ENCODE measurements at regions not wholly inside any gene's neighbourhood (a gene's known extent, or its start where the extent isn't known, plus 50 kb on each side); places are given as distances from the start of the nearest gene placed in this dataset.

GRCh38 chr17:13352747-13353415, 248.8 kb downstream of the HS3ST3A1 start:
- Histone ChIP-seq H3K27me3 (ENCODE audit: insufficient read depth, low read depth, severe bottlenecking) (no peaks in the 10 kb centered on the region), H3K36me3 (no peaks in the 10 kb centered on the region), H3K27ac (no peak overlapping the region), H3K9me3 (ENCODE audit: severe bottlenecking) (no peaks in the 10 kb centered on the region), H3K4me3 (ENCODE audit: low read depth, low read length) (no peak overlapping the region)
- TF ChIP-seq, protein P1, sequence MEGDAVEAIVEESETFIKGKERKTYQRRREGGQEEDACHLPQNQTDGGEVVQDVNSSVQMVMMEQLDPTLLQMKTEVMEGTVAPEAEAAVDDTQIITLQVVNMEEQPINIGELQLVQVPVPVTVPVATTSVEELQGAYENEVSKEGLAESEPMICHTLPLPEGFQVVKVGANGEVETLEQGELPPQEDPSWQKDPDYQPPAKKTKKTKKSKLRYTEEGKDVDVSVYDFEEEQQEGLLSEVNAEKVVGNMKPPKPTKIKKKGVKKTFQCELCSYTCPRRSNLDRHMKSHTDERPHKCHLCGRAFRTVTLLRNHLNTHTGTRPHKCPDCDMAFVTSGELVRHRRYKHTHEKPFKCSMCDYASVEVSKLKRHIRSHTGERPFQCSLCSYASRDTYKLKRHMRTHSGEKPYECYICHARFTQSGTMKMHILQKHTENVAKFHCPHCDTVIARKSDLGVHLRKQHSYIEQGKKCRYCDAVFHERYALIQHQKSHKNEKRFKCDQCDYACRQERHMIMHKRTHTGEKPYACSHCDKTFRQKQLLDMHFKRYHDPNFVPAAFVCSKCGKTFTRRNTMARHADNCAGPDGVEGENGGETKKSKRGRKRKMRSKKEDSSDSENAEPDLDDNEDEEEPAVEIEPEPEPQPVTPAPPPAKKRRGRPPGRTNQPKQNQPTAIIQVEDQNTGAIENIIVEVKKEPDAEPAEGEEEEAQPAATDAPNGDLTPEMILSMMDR (IDR thresholded peaks at IDR 0.05; ENCODE audit: low read depth, low read length) = no peak
- no peak for DNase-seq

GRCh38 chr17:13351046-13351445, 250.7 kb downstream of the HS3ST3A1 start:
- TF ChIP-seq, protein P1 (IDR thresholded peaks at IDR 0.05; ENCODE audit: low read depth, low read length) = no peak
- no peaks in the 10 kb centered on the region for H3K27me3 ChIP-seq (ENCODE audit: insufficient read depth, low read depth, severe bottlenecking)
- H3K36me3 ChIP-seq = no peaks in the 10 kb centered on the region
- H3K27ac ChIP-seq = peak overlapping the region; percentile 42
- DNase-seq = no peak
- no peaks in the 10 kb centered on the region for H3K9me3 ChIP-seq (ENCODE audit: severe bottlenecking)
- H3K4me3 ChIP-seq (ENCODE audit: low read depth, low read length) = peak overlapping the region; percentile 4; the same call in 1 of the 2 replicates

- TF ChIP-seq, protein P1 (IDR thresholded peaks at IDR 0.05; ENCODE audit: low read depth, low read length) = no peak
- no peaks in the 10 kb centered on the region for H3K27me3 ChIP-seq (ENCODE audit: insufficient read depth, low read depth, severe bottlenecking)
- no peaks in the 10 kb centered on the region for H3K36me3 ChIP-seq
- peak; percentile 88 for DNase-seq
- peak overlapping the region; percentile 4; the same call in 1 of the 2 replicates for H3K4me3 ChIP-seq (ENCODE audit: low read depth, low read length)
- H3K27ac ChIP-seq = peak overlapping the region; percentile 42
- no peaks in the 10 kb centered on the region for H3K9me3 ChIP-seq (ENCODE audit: severe bottlenecking)
These were observed 251.3 kb downstream of the HS3ST3A1 start for GRCh38 chr17:13350466-13350865.

DNA sequence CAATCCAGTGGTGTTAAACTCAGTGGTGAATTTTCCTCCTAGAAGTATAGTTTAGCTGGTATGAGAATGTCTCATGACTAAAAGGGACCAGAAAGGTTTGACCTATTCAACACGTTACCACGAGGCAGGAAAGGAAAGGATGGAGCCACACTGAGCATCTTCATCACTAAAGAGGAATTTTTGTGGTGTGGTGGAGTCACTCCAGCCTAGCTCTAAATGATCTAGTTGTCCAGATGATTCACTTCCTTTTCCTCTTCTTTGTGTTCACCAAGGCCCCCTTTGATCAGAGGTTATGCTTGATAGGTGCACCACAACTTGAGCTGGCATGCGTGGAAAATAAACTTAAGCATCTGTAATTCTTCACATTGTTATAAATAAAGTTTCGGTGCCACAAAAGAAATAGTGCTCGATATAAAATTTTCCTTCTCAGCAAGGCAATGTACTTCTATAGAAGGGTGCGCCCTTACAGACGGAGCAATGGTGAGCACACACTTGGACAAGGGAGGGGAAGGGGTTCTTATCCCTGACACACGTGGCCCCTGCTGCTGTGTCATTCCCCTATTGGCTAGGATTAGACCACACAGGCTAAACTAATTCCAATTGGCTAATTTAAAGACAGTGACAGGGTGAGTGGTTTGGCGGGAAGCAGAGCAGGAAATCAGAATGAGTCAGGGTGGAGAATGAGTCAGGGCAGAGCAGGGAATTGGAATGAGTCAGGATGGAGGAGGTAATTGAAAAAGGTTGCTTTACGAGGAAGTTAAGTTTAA, 254.6 kb downstream of the HS3ST3A1 start:
- TF ChIP-seq, protein P1 (IDR thresholded peaks at IDR 0.05; ENCODE audit: low read depth, low read length) = no peak

GRCh38 chr17:13346592-13346991, 255.1 kb downstream of the HS3ST3A1 start:
- H3K36me3 ChIP-seq = no peaks in the 10 kb centered on the region
- DNase-seq = no peak
- no peak overlapping the region for H3K4me3 ChIP-seq (ENCODE audit: low read depth, low read length)
- H3K9me3 ChIP-seq (ENCODE audit: severe bottlenecking) = no peaks in the 10 kb centered on the region
- TF ChIP-seq, protein P1 (IDR thresholded peaks at IDR 0.05; ENCODE audit: low read depth, low read length) = no peak
- H3K27ac ChIP-seq = no peak overlapping the region
- no peaks in the 10 kb centered on the region for H3K27me3 ChIP-seq (ENCODE audit: insufficient read depth, low read depth, severe bottlenecking)

More for the DNA sequence above, 254.6 kb downstream of the HS3ST3A1 start:
- Histone ChIP-seq H3K9me3 (ENCODE audit: severe bottlenecking) (no peaks in the 10 kb centered on the region), H3K27ac (no peak overlapping the region), H3K36me3 (no peaks in the 10 kb centered on the region), H3K4me3 (ENCODE audit: low read depth, low read length) (no peak overlapping the region), H3K27me3 (ENCODE audit: insufficient read depth, low read depth, severe bottlenecking) (no peaks in the 10 kb centered on the region)
- no peak for DNase-seq
